ENCODE measurements at regions not wholly inside any gene's neighbourhood (a gene's known extent, or its start where the extent isn't known, plus 50 kb on each side); places are given as distances from the start of the nearest gene placed in this dataset.

DNA sequence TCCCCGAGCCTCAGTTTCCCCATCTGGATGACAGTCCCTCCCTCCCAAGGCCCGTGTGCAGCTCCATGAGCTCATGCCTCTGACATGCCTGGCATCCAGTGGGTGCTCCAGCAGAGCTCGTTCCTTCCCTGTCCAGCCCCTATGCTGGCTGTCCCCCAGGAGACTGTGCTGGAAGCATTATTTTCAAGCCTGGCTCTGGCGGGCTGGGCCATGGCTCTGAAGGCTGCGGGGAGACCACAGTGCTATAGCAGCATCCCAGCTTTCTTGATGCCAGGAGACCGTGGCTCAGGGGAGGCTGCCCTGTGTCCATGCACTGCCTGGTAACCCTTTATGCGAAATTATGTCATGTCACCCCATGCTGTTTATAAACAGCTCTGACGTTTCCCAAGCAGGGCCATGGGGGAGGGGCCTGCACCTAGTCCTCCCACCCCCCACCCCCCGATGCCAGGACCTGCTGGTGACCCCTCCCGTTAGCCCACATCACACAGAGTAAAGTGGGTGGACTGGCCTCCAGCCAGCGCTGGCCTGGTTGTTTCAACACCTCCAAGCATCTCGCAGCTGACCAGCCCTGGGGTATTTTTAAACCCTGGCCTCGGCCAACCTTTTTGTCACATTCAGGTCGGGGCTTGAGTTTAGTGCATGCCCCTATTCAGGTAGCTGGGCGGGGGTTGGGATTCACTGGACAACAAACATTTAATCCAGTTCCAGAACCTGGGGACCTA is 105.9 kb upstream of the ZNF716 start:
- Histone ChIP-seq H3K27me3 (ENCODE audit: control insufficient read depth, insufficient read depth, low read length) (no peaks in the 10 kb centered on the region), H3K27ac (ENCODE audit: low read length) (no peak overlapping the region), H3K4me3 (ENCODE audit: low read length) (no peak overlapping the region), H3K9me3 (ENCODE audit: control insufficient read depth, low read depth, low read length) (peaks cover 68% of the 10 kb centered on the region), H3K36me3 (ENCODE audit: control insufficient read depth, low read depth, low read length) (no peaks in the 10 kb centered on the region), H3K4me1 (ENCODE audit: control insufficient read depth, low read depth, low read length) (no peaks in the 10 kb centered on the region), H3K9ac (ENCODE audit: low read length) (no peak overlapping the region)

DNA sequence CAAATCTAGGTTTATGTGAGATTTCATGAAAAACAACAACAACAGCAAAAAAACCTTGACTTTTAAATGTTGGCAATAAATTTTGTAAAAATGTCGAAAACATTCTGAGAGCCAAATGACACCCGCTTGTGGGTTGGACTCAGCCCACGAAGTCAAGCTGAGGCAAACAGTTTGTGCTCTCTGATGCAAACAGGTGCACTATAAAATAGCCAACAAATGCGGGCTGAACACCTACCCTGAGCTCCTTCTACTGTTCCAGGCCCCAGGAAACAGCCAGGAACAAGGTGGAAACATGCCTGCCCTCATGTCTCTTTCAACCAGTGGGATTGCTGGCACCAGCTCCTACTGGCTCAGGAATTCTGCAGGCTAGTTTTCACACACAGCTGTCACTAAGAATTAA is 105.0 kb upstream of the ZNF716 start:
- Histone ChIP-seq H3K9me3 (ENCODE audit: control insufficient read depth, low read depth, low read length) (peaks cover 73% of the 10 kb centered on the region), H3K27ac (ENCODE audit: low read length) (no peak overlapping the region), H3K4me3 (ENCODE audit: low read length) (no peak overlapping the region)

GRCh38 chr7:57348646-57349269 is 101.2 kb upstream of the ZNF716 start:
- H3K9me3 ChIP-seq (ENCODE audit: control insufficient read depth, low read depth, low read length) = peaks cover 73% of the 10 kb centered on the region
- H3K27me3 ChIP-seq (ENCODE audit: control insufficient read depth, insufficient read depth, low read length) = no peaks in the 10 kb centered on the region
- no peaks in the 10 kb centered on the region for H3K4me1 ChIP-seq (ENCODE audit: control insufficient read depth, low read depth, low read length)
- H3K4me3 ChIP-seq (ENCODE audit: low read length) = no peak overlapping the region
- H3K27ac ChIP-seq (ENCODE audit: low read length) = no peak overlapping the region
- H3K9ac ChIP-seq (ENCODE audit: low read length) = no peak overlapping the region
- no peaks in the 10 kb centered on the region for H3K36me3 ChIP-seq (ENCODE audit: control insufficient read depth, low read depth, low read length)

More for the DNA sequence above, 105.0 kb upstream of the ZNF716 start:
- H3K4me1 ChIP-seq (ENCODE audit: control insufficient read depth, low read depth, low read length) = no peaks in the 10 kb centered on the region
- H3K36me3 ChIP-seq (ENCODE audit: control insufficient read depth, low read depth, low read length) = no peaks in the 10 kb centered on the region
- no peaks in the 10 kb centered on the region for H3K27me3 ChIP-seq (ENCODE audit: control insufficient read depth, insufficient read depth, low read length)
- H3K9ac ChIP-seq (ENCODE audit: low read length) = no peak overlapping the region

- Histone ChIP-seq H3K9ac (ENCODE audit: low read length) (no peak overlapping the region), H3K36me3 (ENCODE audit: control insufficient read depth, low read depth, low read length) (no peaks in the 10 kb centered on the region), H3K4me3 (ENCODE audit: low read length) (no peak overlapping the region), H3K9me3 (ENCODE audit: control insufficient read depth, low read depth, low read length) (peaks cover 65% of the 10 kb centered on the region), H3K27me3 (ENCODE audit: control insufficient read depth, insufficient read depth, low read length) (no peaks in the 10 kb centered on the region), H3K4me1 (ENCODE audit: control insufficient read depth, low read depth, low read length) (no peaks in the 10 kb centered on the region), H3K27ac (ENCODE audit: low read length) (no peak overlapping the region)
These were observed 95.8 kb upstream of the ZNF716 start for GRCh38 chr7:57354195-57354594.

DNA sequence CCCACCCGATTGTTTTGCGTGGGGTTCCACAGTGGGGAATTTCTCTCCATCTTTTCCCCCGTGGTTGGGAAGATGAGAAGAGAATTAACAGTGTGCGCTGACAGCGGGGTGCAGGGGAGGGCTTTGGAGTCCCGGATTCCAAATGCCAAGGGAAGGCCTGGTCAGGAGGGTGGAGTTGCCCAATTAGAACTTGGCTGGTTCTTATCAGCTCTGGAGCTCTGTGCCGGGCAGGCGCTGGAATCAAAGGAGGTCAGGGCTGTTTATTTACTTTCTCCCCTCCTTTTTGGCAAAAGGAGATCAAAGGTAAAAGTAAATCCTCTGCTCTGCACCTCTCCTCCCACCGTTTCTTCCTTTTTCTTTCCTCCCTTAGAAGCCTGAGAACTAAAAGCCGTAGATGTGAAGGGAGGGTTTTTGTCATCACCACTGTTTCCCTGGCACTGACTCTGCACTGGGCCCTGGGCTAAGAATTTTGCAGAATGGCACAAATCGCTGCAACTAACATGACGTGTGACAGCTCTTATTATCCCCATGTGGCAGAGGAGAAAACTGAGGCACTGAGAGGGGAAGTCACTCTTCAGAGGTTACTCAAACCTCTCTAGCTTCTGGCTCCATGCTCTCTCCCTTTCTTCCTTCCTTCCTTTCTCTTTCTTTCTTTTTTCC is 95.2 kb upstream of the ZNF716 start:
- H3K27me3 ChIP-seq (ENCODE audit: control insufficient read depth, insufficient read depth, low read length) = no peaks in the 10 kb centered on the region
- H3K4me1 ChIP-seq (ENCODE audit: control insufficient read depth, low read depth, low read length) = no peaks in the 10 kb centered on the region
- H3K27ac ChIP-seq (ENCODE audit: low read length) = no peak overlapping the region
- H3K9ac ChIP-seq (ENCODE audit: low read length) = no peak overlapping the region
- H3K36me3 ChIP-seq (ENCODE audit: control insufficient read depth, low read depth, low read length) = no peaks in the 10 kb centered on the region
- H3K4me3 ChIP-seq (ENCODE audit: low read length) = no peak overlapping the region
- H3K9me3 ChIP-seq (ENCODE audit: control insufficient read depth, low read depth, low read length) = peaks cover 65% of the 10 kb centered on the region

- Histone ChIP-seq H3K9ac (ENCODE audit: low read length) (no peak overlapping the region), H3K27ac (ENCODE audit: low read length) (no peak overlapping the region), H3K27me3 (ENCODE audit: control insufficient read depth, insufficient read depth, low read length) (no peaks in the 10 kb centered on the region), H3K36me3 (ENCODE audit: control insufficient read depth, low read depth, low read length) (no peaks in the 10 kb centered on the region), H3K4me1 (ENCODE audit: control insufficient read depth, low read depth, low read length) (no peaks in the 10 kb centered on the region), H3K9me3 (ENCODE audit: control insufficient read depth, low read depth, low read length) (peaks cover 60% of the 10 kb centered on the region), H3K4me3 (ENCODE audit: low read length) (no peak overlapping the region)
These were observed 88.6 kb upstream of the ZNF716 start for GRCh38 chr7:57361406-57361805.

GRCh38 chr7:57362868-57363267 is 87.1 kb upstream of the ZNF716 start:
- H3K9ac ChIP-seq (ENCODE audit: low read length) = no peak overlapping the region
- no peak overlapping the region for H3K4me3 ChIP-seq (ENCODE audit: low read length)
- peaks cover 68% of the 10 kb centered on the region for H3K9me3 ChIP-seq (ENCODE audit: control insufficient read depth, low read depth, low read length)
- no peaks in the 10 kb centered on the region for H3K4me1 ChIP-seq (ENCODE audit: control insufficient read depth, low read depth, low read length)
- H3K27ac ChIP-seq (ENCODE audit: low read length) = no peak overlapping the region
- no peaks in the 10 kb centered on the region for H3K36me3 ChIP-seq (ENCODE audit: control insufficient read depth, low read depth, low read length)
- H3K27me3 ChIP-seq (ENCODE audit: control insufficient read depth, insufficient read depth, low read length) = no peaks in the 10 kb centered on the region

DNA sequence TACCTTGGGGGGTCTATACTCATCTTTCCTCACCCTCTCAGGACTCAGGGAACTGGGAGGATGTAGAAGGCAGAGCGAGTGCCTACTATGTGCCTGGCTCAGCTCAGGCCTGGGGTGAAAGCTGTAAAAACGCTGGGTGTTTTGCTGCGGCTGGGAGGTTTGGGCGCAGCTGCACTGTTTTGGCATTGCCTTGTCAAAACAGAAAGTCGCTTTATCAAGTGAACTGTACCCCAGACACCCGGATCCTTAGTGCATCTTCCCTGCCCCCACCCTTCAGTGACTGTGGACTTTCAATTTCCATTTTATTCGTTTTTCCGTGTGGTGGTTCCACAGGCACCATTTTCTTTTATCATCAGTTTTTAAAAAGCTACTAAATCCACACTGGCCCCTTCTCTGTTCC is 86.7 kb upstream of the ZNF716 start:
- Histone ChIP-seq H3K36me3 (ENCODE audit: control insufficient read depth, low read depth, low read length) (no peaks in the 10 kb centered on the region), H3K27ac (ENCODE audit: low read length) (no peak overlapping the region), H3K27me3 (ENCODE audit: control insufficient read depth, insufficient read depth, low read length) (no peaks in the 10 kb centered on the region), H3K9ac (ENCODE audit: low read length) (no peak overlapping the region), H3K4me1 (ENCODE audit: control insufficient read depth, low read depth, low read length) (no peaks in the 10 kb centered on the region), H3K4me3 (ENCODE audit: low read length) (no peak overlapping the region), H3K9me3 (ENCODE audit: control insufficient read depth, low read depth, low read length) (peaks cover 66% of the 10 kb centered on the region)

DNA sequence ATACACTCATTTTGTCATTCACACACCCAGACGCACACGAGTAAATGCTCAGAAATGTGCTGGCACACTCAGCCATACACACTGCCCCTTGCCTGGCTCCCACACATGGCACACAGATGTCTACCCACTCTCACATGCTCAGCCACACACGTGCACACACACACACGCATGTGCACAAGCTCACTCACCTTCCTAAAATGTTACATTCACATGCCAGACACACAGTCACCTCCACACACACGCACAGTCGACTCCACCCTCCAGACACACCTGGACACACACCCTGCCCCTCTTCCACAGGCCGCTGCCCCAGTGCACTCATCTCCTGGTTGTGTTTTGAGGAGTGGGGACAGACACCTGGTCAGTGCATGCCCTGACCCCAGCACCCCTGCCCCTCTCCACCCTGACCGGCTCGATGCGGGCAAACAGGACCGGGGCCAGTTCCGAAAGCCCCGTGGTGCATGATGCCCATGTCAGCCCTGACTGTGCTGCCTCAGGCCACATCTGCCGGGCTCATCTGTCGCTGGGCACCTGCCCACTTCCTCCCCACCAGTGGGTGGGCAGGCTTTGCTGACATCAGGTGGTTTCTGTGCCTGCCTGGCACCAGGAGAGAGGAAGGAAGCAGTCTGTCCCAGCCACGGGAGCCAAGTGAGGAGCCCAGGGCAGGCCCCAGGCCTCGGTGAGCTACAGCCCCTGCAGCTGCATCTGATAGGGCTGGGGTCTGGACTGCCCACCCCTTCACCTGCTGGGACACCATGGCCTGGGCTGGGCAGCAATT is 84.9 kb upstream of the ZNF716 start:
- Histone ChIP-seq H3K9ac (ENCODE audit: low read length) (no peak overlapping the region), H3K4me3 (ENCODE audit: low read length) (no peak overlapping the region), H3K36me3 (ENCODE audit: control insufficient read depth, low read depth, low read length) (no peaks in the 10 kb centered on the region), H3K27ac (ENCODE audit: low read length) (no peak overlapping the region), H3K4me1 (ENCODE audit: control insufficient read depth, low read depth, low read length) (no peaks in the 10 kb centered on the region), H3K27me3 (ENCODE audit: control insufficient read depth, insufficient read depth, low read length) (no peaks in the 10 kb centered on the region), H3K9me3 (ENCODE audit: control insufficient read depth, low read depth, low read length) (peaks cover 60% of the 10 kb centered on the region)

- Histone ChIP-seq H3K36me3 (ENCODE audit: control insufficient read depth, low read depth, low read length) (no peaks in the 10 kb centered on the region), H3K27me3 (ENCODE audit: control insufficient read depth, insufficient read depth, low read length) (no peaks in the 10 kb centered on the region), H3K27ac (ENCODE audit: low read length) (no peak overlapping the region), H3K4me1 (ENCODE audit: control insufficient read depth, low read depth, low read length) (no peaks in the 10 kb centered on the region), H3K9me3 (ENCODE audit: control insufficient read depth, low read depth, low read length) (peaks cover 62% of the 10 kb centered on the region), H3K4me3 (ENCODE audit: low read length) (no peak overlapping the region), H3K9ac (ENCODE audit: low read length) (no peak overlapping the region)
These were observed 82.8 kb upstream of the ZNF716 start for GRCh38 chr7:57367171-57367570.

DNA sequence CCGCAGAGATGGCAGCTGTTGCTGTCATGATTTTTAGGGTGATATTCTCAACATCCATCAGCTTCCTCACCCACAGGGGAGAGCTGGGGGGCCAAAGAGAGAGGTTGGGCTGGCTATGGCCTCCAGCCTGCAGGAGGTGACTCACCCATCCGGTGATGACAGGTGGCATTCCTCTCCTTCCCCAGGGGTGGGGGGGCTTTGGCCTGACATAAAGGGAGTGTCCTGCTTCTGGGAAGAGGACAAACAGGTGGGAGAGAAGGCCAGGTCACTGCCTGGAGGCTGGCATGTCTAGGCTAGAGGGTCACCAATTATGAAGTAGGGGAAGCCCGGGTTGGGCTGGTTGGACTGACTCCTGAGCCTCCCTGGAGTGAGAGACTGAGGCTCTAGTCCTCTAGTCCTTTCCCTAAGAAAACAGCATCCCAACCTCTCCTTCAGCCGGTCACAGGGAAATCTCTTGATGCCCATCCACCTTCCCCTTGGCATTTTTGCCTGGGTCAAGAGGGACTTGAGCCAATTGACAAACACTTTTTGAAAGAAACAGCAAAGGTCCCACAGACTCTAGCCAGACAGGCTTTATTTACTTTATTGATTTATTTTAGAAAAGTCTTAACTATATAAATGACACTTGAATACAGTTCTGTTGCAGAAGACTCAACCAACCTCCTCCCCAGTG is 79.8 kb upstream of the ZNF716 start:
- Histone ChIP-seq H3K4me1 (ENCODE audit: control insufficient read depth, low read depth, low read length) (no peaks in the 10 kb centered on the region), H3K9me3 (ENCODE audit: control insufficient read depth, low read depth, low read length) (peaks cover 74% of the 10 kb centered on the region), H3K9ac (ENCODE audit: low read length) (no peak overlapping the region), H3K27me3 (ENCODE audit: control insufficient read depth, insufficient read depth, low read length) (no peaks in the 10 kb centered on the region), H3K27ac (ENCODE audit: low read length) (no peak overlapping the region), H3K36me3 (ENCODE audit: control insufficient read depth, low read depth, low read length) (no peaks in the 10 kb centered on the region), H3K4me3 (ENCODE audit: low read length) (no peak overlapping the region)

Measured in iPS-18a (cell line).